IMR-90 (cell line): ENCODE measurements at regions not wholly inside any gene's neighbourhood (a gene's known extent, or its start where the extent isn't known, plus 50 kb on each side); places are given as distances from the start of the nearest gene placed in this dataset.
A peak's percentile ranks its signal among the peaks of the same experiment; 100 is the strongest.

Experiments
- ATAC-seq: fragments of 200-7000 bp; cut with Tn5 transposase; 2 replicates; pipeline ENCODE4 v1.9.1; 2020; ENCODE audit warnings: low read depth, mild to moderate bottlenecking, moderate library complexity
- BruUV-seq: library from RNA; stranded (reverse); fragments of 400-500 nt; replicated peaks from 2 replicates; lab custom pipeline; 2021; lab: Mats Ljungman, UMichigan
- CTCF ChIA-PET: fragments of 300-600 bp; formaldehyde crosslinking; extraction: SDS; loops from one replicate; lab custom pipeline; 2021; ENCODE audit warnings: antibody characterized with exemption; lab: Yijun Ruan, JAX
- POLR2A ChIA-PET: fragments of 300-600 bp; sonication (Branson Sonifier 250); formaldehyde crosslinking; loops from one replicate; lab custom pipeline; 2022; ENCODE audit warnings: antibody characterized with exemption; ENCODE audit not compliant: unreplicated experiment; lab: Charles Lee
- DNase-seq: peaks from one replicate; pipeline ENCODE4 v3.0.0; 2013
- H2AFZ ChIP-seq: replicated peaks from 2 replicates; pipeline ENCODE3; 2013; ENCODE audit warnings: low read length, mild to moderate bottlenecking; ENCODE audit not compliant: poor library complexity
- H2AK5ac ChIP-seq: 2 replicates; pipeline ENCODE4 v1.6.1; 2013; ENCODE audit warnings: low read depth, low read length, inconsistent platforms
- H2AK9ac ChIP-seq: replicated peaks from 2 replicates; pipeline ENCODE3; 2013; ENCODE audit warnings: mild to moderate bottlenecking, low read depth, low read length, moderate library complexity; ENCODE audit not compliant: poor library complexity
- H2BK120ac ChIP-seq: 2 replicates; pipeline ENCODE4 v1.6.1; 2013; ENCODE audit warnings: low read depth, low read length, inconsistent platforms
- H2BK15ac ChIP-seq: 3 replicates; pipeline ENCODE4 v1.6.1; 2013; ENCODE audit warnings: low read depth, low read length, inconsistent platforms
- H2BK20ac ChIP-seq: 2 replicates; pipeline ENCODE4 v1.6.1; 2013; ENCODE audit warnings: low read depth, mild to moderate bottlenecking, inconsistent platforms, low read length, moderate library complexity
- H2BK5ac ChIP-seq: 2 replicates; pipeline ENCODE4 v1.6.1; 2013; ENCODE audit warnings: mild to moderate bottlenecking, low read depth, low read length, inconsistent platforms; ENCODE audit not compliant: poor library complexity, severe bottlenecking
- H3K14ac ChIP-seq: replicated peaks from 2 replicates; pipeline ENCODE4 v1.6.1; 2013; ENCODE audit warnings: low read depth, low read length, inconsistent platforms
- H3K18ac ChIP-seq: 2 replicates; pipeline ENCODE4 v1.6.1; 2013; ENCODE audit warnings: low read depth, low read length, control low read depth
- H3K23ac ChIP-seq: 2 replicates; pipeline ENCODE4 v1.6.1; 2013; ENCODE audit warnings: low read depth, low read length, inconsistent platforms
- H3K27ac ChIP-seq: 2 replicates; pipeline ENCODE4 v1.5.1; 2013; ENCODE audit warnings: mild to moderate bottlenecking, control low read depth, low read length; ENCODE audit not compliant: insufficient read depth
- H3K27me3 ChIP-seq: 2 replicates; pipeline ENCODE4 v1.6.1; 2013; ENCODE audit warnings: low read length; ENCODE audit not compliant: control insufficient read depth, insufficient read depth
- H3K36me3 ChIP-seq: 2 replicates; pipeline ENCODE4 v1.6.1; 2013; ENCODE audit warnings: low read length, mixed read lengths; ENCODE audit not compliant: control insufficient read depth, insufficient read depth
- H3K4ac ChIP-seq: 2 replicates; pipeline ENCODE4 v1.6.1; 2013; ENCODE audit warnings: low read depth, low read length, inconsistent platforms
- H3K4me1 ChIP-seq: 2 replicates; pipeline ENCODE4 v1.6.1; 2013; ENCODE audit warnings: low read length, mixed read lengths; ENCODE audit not compliant: control insufficient read depth, insufficient read depth
- H3K4me2 ChIP-seq: 2 replicates; pipeline ENCODE4 v1.6.1; 2013; ENCODE audit warnings: low read depth, mild to moderate bottlenecking, control low read depth, low read length, moderate library complexity
- H3K4me3 ChIP-seq: 2 replicates; pipeline ENCODE4 v1.5.1; 2013; ENCODE audit warnings: low read depth, mild to moderate bottlenecking, control low read depth, low read length, moderate library complexity; ENCODE audit not compliant: insufficient read depth
- H3K56ac ChIP-seq: 2 replicates; pipeline ENCODE4 v1.6.1; 2013; ENCODE audit warnings: low read length, inconsistent platforms; ENCODE audit not compliant: insufficient read depth; ENCODE audit errors: extremely low read depth
- H3K79me1 ChIP-seq, 2 experiments: 2 replicates each; pipeline ENCODE4 v1.6.1; 2013; ENCODE audit warnings: low read length in 2 of 2, inconsistent platforms in 1 of 2, low read depth in 1 of 2
- H3K9ac ChIP-seq: 2 replicates; pipeline ENCODE4 v1.6.1; 2013; ENCODE audit warnings: low read depth, low read length, control low read depth
- H3K9me1 ChIP-seq: 2 replicates; pipeline ENCODE4 v1.6.1; 2013; ENCODE audit warnings: low read length, inconsistent platforms; ENCODE audit not compliant: insufficient read depth
- H3K9me3 ChIP-seq: 2 replicates; pipeline ENCODE4 v1.6.1; 2013; ENCODE audit warnings: low read length; ENCODE audit not compliant: control insufficient read depth, insufficient read depth
- H4K20me1 ChIP-seq: 2 replicates; pipeline ENCODE4 v1.6.1; 2013; ENCODE audit warnings: low read length, inconsistent platforms; ENCODE audit not compliant: insufficient read depth
- H4K5ac ChIP-seq: 2 replicates; pipeline ENCODE4 v1.6.1; 2013; ENCODE audit warnings: mild to moderate bottlenecking, low read depth, low read length, control low read depth
- H4K8ac ChIP-seq, 2 experiments: 2 replicates each; pipeline ENCODE4 v1.6.1; 2013; ENCODE audit warnings: low read depth in 2 of 2, low read length in 2 of 2, control low read depth in 1 of 2, inconsistent platforms in 1 of 2
- H4K91ac ChIP-seq: 2 replicates; pipeline ENCODE4 v1.6.1; 2013; ENCODE audit warnings: low read depth, low read length, inconsistent platforms; ENCODE audit not compliant: insufficient read depth
- BHLHE40 ChIP-seq: fragments of 150-350 bp; IDR thresholded peaks from 2 replicates; pipeline ENCODE4 v1.6.1; 2016; ENCODE audit warnings: mild to moderate bottlenecking, low read depth, low read length
- CEBPB ChIP-seq: IDR thresholded peaks from 2 replicates; pipeline ENCODE4 v1.6.1; 2012; ENCODE audit warnings: low read depth, low read length, improper control_type of control experiment
- CHD1 ChIP-seq: IDR thresholded peaks from 2 replicates; pipeline ENCODE4 v1.6.1; 2012; ENCODE audit warnings: low read depth, low read length, improper control_type of control experiment
- CTCF ChIP-seq: conservative IDR thresholded peaks from 2 replicates; pipeline ENCODE4 v1.5.1; 2012; ENCODE audit warnings: mild to moderate bottlenecking, low read depth, low read length, improper control_type of control experiment
- ELK1 ChIP-seq: fragments of 150-350 bp; IDR thresholded peaks from 2 replicates; pipeline ENCODE4 v1.6.1; 2016; ENCODE audit warnings: low read depth, mild to moderate bottlenecking, low read length, moderate library complexity, borderline replicate concordance
- FOS ChIP-seq: fragments of 150-350 bp; IDR thresholded peaks from 2 replicates; pipeline ENCODE4 v1.6.1; 2016; ENCODE audit warnings: low read depth, low read length
- MAZ ChIP-seq: IDR thresholded peaks from 2 replicates; pipeline ENCODE4 v1.6.1; 2012; ENCODE audit warnings: low read depth, mild to moderate bottlenecking, low read length, improper control_type of control experiment, moderate library complexity, borderline replicate concordance
- RAD21 ChIP-seq: IDR thresholded peaks from 2 replicates; pipeline ENCODE4 v1.6.1; 2012; ENCODE audit warnings: low read length, improper control_type of control experiment
- RFX5 ChIP-seq: IDR thresholded peaks from 2 replicates; pipeline ENCODE4 v1.8.0; 2012; ENCODE audit warnings: low read depth, mild to moderate bottlenecking, low read length, moderate library complexity
- SMC3 ChIP-seq: fragments of 150-350 bp; IDR thresholded peaks from 2 replicates; pipeline ENCODE4 v1.6.1; 2016; ENCODE audit warnings: low read depth, mild to moderate bottlenecking, antibody characterized with exemption, low read length, moderate library complexity
- WGBS, 2 experiments: methylation state at CpG; one replicate each; pipeline versions ENCODE4 v1.1.5 to v1.1.7; 2013; ENCODE audit warnings: missing lambda C conversion rate in 2 of 2; ENCODE audit not compliant: insufficient read length in 1 of 2; ENCODE audit errors: extremely low coverage in 2 of 2; 5-methylcytosine and 5-hydroxymethylcytosine counted together
- dilution Hi-C: fragments of 300-500 bp; cut with HindIII; formaldehyde crosslinking; loops from one replicate; pipeline ENCODE4 v1.14.3; 2018; ENCODE audit warnings: low sequenced_read_pairs; ENCODE audit not compliant: unreplicated experiment
- in situ Hi-C: fragments of 300-500 bp; cut with MboI; formaldehyde crosslinking; loops from 3 replicates; pipeline ENCODE4 v1.14.3; 2019; ENCODE audit warnings: low sequenced_read_pairs, inconsistent platforms, mixed read lengths
- intact Hi-C: fragments of 100-400 bp; cut with micrococcal nuclease; formaldehyde crosslinking; loops from 2 replicates; pipeline ENCODE4 v1.10.0; 2022

- H3K56ac ChIP-seq, result no peak overlapping the region
- no peak overlapping the region for H2AK5ac ChIP-seq
- H3K4ac ChIP-seq, result no peak overlapping the region
- in situ Hi-C loops, result no loop called here
- DNase-seq (peak; percentile 3), ATAC-seq (no peak)
- WGBS, 2 experiments, result no CpG with 5 or more reads among the region's 1 CpG
- H3K14ac ChIP-seq, result no peak overlapping the region
- TF ChIP-seq RAD21 (no peak), BHLHE40 (no peak), CTCF (no peak), FOS (no peak), ELK1 (no peak), RFX5 (no peak), CHD1 (no peak), SMC3 (no peak), MAZ (no peak), CEBPB (no peak)
- no peak overlapping the region for H3K23ac ChIP-seq
- no peaks in the 10 kb centered on the region for H3K27me3 ChIP-seq
- H4K20me1 ChIP-seq, result no peaks in the 10 kb centered on the region
- H2AFZ ChIP-seq, result no peak overlapping the region
- BruUV-seq, result no TSS peak
- H2BK15ac ChIP-seq, result no peak overlapping the region
- H2BK20ac ChIP-seq, result no peak overlapping the region
- H3K79me1 ChIP-seq, result no peaks in the 10 kb centered on the region
- no peak overlapping the region for H2AK9ac ChIP-seq
- CTCF ChIA-PET, result no interaction called here
- H3K9me1 ChIP-seq, result no peaks in the 10 kb centered on the region
- POLR2A ChIA-PET, result no interaction called here
- no peak overlapping the region for H4K8ac ChIP-seq
- no peak overlapping the region for H3K9ac ChIP-seq
- H4K5ac ChIP-seq, result no peak overlapping the region
- H3K36me3 ChIP-seq, result no peaks in the 10 kb centered on the region
- dilution Hi-C loops, result no loop called here
- no peak overlapping the region for H3K18ac ChIP-seq
- H3K9me3 ChIP-seq, result no peaks in the 10 kb centered on the region
- no peak overlapping the region for H2BK5ac ChIP-seq
- no peak overlapping the region for H2BK120ac ChIP-seq
- no peak overlapping the region for H3K4me3 ChIP-seq
- intact Hi-C loops, result no loop called here
- H4K91ac ChIP-seq, result no peak overlapping the region
- H3K27ac ChIP-seq, result no peak overlapping the region
- no peak overlapping the region for H3K4me2 ChIP-seq
- H3K4me1 ChIP-seq, result no peaks in the 10 kb centered on the region
These were observed 920.4 kb upstream of the EPHA5 start for GRCh38 chr4:66590488-66591215.
